ENCODE measurements at regions not wholly inside any gene's neighbourhood (a gene's known extent, or its start where the extent isn't known, plus 50 kb on each side); places are given as distances from the start of the nearest gene placed in this dataset.

DNA sequence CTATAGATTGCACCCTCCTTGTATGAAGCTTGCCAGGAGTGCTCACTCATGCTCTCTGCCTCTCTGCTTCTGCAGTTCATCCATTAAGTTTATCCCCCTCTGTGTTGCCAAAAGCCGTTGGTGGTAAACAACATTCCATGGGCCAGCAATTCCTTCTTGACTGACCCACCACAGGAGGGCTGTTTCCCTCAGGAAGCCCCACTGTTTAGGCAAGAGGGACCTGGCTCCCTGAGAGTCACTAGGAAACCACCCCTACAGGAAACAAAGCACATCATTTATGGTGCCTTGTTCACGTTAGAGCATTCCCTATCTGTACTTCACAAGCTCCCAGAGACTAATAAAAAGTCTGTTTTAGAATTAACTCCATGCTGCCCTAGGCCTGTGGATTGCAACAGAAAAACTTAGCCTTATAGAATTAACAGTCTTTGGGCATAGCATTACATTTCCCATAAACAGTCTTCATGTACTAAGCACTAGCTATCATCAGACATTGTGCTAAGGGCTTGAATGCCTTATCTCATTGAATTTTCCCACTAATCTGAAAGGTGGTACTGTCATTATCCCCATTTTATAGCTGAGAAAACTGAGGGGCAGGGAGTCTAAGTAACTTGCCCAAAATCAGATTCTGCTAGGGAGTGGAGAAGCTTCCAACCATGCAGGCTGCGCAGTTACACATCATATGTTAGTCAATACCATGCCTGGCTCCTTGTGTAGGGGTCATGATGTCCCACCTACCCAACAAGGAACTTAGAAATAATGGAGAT lies 149.9 kb downstream of the SHQ1 start:
- TF ChIP-seq MYC (IDR thresholded peaks at IDR 0.05; ENCODE audit: low read depth, low read length), result no peak
- TF ChIP-seq, protein P1, sequence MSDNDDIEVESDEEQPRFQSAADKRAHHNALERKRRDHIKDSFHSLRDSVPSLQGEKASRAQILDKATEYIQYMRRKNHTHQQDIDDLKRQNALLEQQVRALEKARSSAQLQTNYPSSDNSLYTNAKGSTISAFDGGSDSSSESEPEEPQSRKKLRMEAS (IDR thresholded peaks at IDR 0.05; ENCODE audit: low read depth, low read length), result no peak
- TF ChIP-seq, protein P2, sequence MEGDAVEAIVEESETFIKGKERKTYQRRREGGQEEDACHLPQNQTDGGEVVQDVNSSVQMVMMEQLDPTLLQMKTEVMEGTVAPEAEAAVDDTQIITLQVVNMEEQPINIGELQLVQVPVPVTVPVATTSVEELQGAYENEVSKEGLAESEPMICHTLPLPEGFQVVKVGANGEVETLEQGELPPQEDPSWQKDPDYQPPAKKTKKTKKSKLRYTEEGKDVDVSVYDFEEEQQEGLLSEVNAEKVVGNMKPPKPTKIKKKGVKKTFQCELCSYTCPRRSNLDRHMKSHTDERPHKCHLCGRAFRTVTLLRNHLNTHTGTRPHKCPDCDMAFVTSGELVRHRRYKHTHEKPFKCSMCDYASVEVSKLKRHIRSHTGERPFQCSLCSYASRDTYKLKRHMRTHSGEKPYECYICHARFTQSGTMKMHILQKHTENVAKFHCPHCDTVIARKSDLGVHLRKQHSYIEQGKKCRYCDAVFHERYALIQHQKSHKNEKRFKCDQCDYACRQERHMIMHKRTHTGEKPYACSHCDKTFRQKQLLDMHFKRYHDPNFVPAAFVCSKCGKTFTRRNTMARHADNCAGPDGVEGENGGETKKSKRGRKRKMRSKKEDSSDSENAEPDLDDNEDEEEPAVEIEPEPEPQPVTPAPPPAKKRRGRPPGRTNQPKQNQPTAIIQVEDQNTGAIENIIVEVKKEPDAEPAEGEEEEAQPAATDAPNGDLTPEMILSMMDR (IDR thresholded peaks at IDR 0.05; ENCODE audit: low read depth, low read length), result no peak
- no peak for TF ChIP-seq POLR2A (IDR thresholded peaks at IDR 0.05; ENCODE audit: extremely low read depth, insufficient read length)
- no peak for DNase-seq (ENCODE audit: low read depth)
- H3K4me3 ChIP-seq (ENCODE audit: low read depth, low read length), result no peak overlapping the region

DNA sequence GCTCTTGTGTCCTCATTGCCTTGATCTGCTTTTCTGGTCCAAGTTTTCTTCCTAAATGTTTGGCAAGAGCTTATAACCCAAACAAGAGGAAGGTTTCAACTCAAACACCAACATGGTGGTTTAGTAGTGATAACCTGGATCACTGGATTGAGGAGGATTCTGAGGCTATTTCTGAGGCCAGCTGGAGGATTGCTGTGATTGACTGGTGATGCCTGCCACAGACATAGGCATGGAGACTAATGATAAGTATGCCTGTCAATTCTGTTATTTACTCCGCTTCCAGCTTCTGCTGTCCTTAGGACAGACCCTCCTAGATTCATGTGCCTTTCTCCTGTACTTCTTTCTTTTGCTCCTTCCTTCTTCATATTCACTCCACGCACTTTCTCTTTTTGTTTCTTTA lies 150.5 kb downstream of the SHQ1 start:
- DNase-seq (ENCODE audit: low read depth), result no peak
- no peak overlapping the region for H3K4me3 ChIP-seq (ENCODE audit: low read depth, low read length)
- TF ChIP-seq MYC (IDR thresholded peaks at IDR 0.05; ENCODE audit: low read depth, low read length) (no peak), POLR2A (IDR thresholded peaks at IDR 0.05; ENCODE audit: extremely low read depth, insufficient read length) (no peak)
- TF ChIP-seq, protein P1 (IDR thresholded peaks at IDR 0.05; ENCODE audit: low read depth, low read length), result no peak
- TF ChIP-seq, protein P2 (IDR thresholded peaks at IDR 0.05; ENCODE audit: low read depth, low read length), result no peak

DNA sequence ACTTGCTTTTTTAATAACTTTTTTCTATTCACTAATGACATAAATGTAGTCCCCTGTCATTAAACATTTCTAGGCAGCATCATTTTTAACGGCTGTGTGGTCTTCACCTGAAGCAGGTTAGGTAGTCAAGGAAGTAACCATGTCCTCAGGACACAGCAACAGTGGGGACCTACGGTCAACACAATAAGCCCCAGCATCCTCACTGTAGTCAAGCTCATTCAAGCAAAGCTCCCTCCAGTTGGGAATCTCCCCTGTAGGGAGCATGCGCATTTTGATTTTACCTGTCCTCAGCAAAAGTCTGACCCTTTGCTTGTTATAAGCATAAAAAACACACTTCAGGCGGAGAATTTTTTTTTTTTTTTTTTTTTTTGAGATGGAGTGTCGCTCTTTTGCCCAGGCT lies 151.4 kb downstream of the SHQ1 start:
- TF ChIP-seq, protein P1 (IDR thresholded peaks at IDR 0.05; ENCODE audit: low read depth, low read length), result no peak
- TF ChIP-seq MYC (IDR thresholded peaks at IDR 0.05; ENCODE audit: low read depth, low read length) (no peak), POLR2A (IDR thresholded peaks at IDR 0.05; ENCODE audit: extremely low read depth, insufficient read length) (no peak)
- TF ChIP-seq, protein P2 (IDR thresholded peaks at IDR 0.05; ENCODE audit: low read depth, low read length), result no peak
- DNase-seq (ENCODE audit: low read depth), result no peak

DNA sequence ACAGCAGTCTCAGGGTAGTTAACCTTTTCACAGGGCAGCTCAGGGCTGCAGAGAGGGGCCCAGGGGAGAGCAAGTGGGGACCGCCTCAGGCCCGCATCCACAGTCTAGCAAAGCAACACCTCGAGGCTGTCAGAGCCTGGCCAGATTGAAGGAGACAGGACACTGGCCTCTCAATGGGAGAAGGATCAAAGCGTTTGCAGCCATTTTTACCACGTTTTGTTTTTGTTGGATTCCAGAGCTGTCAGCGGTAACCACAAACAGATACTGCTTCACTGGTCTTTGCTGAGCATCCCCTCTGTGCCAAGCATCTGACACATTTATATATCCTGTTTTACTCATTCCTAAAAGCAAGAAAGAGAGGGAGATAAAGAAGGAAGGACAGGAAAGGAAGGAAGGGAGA lies 153.8 kb downstream of the SHQ1 start:
- no peak overlapping the region for H3K4me3 ChIP-seq (ENCODE audit: low read depth, low read length)
- TF ChIP-seq MYC (IDR thresholded peaks at IDR 0.05; ENCODE audit: low read depth, low read length), result no peak
- TF ChIP-seq POLR2A (IDR thresholded peaks at IDR 0.05; ENCODE audit: extremely low read depth, insufficient read length), result no peak
- TF ChIP-seq, protein P2 (IDR thresholded peaks at IDR 0.05; ENCODE audit: low read depth, low read length), result no peak
- TF ChIP-seq, protein P1 (IDR thresholded peaks at IDR 0.05; ENCODE audit: low read depth, low read length), result no peak
- DNase-seq (ENCODE audit: low read depth), result no peak

More for the DNA sequence above, 151.4 kb downstream of the SHQ1 start:
- H3K4me3 ChIP-seq (ENCODE audit: low read depth, low read length), result no peak overlapping the region

DNA sequence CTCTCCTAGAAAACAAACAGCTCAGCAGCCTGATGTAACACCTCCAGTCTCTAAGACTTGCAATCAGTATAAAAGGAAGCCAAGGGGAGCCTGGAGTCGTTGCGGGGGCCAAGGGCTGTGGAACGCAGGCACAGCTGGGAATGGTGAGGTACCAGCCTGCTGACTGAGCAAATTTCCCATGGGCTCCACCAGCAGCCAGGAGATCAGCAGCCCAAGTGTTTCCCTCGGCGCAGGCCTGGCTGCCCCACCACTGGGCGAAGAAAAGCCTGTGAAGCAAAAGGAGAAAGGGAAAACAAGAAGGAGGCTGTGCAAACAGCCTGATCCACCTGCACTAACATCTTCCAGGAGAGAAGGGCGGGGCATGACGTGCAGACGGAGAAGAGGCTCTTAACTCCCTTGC lies 155.3 kb downstream of the SHQ1 start:
- no peak for DNase-seq (ENCODE audit: low read depth)
- no peak overlapping the region for H3K4me3 ChIP-seq (ENCODE audit: low read depth, low read length)
- TF ChIP-seq POLR2A (IDR thresholded peaks at IDR 0.05; ENCODE audit: extremely low read depth, insufficient read length) (no peak), MYC (IDR thresholded peaks at IDR 0.05; ENCODE audit: low read depth, low read length) (no peak)
- TF ChIP-seq, protein P1 (IDR thresholded peaks at IDR 0.05; ENCODE audit: low read depth, low read length), result no peak
- TF ChIP-seq, protein P2 (IDR thresholded peaks at IDR 0.05; ENCODE audit: low read depth, low read length), result no peak
